Upper lobe of left lung (tissue), 4 donors: ENCODE measurements at regions not wholly inside any gene's neighbourhood (a gene's known extent, or its start where the extent isn't known, plus 50 kb on each side); places are given as distances from the start of the nearest gene placed in this dataset.

Experiments used
- EP300 ChIP-seq, 4 donors: sonication (generic); formaldehyde crosslinking; IDR thresholded peaks; one replicate each; pipeline ENCODE4 v1.5.1; 2017; ENCODE audit warnings: antibody characterized with exemption in 4 of 4, control low read depth in 2 of 4
- POLR2AphosphoS5 ChIP-seq, 2 donors: sonication (generic); formaldehyde crosslinking; IDR thresholded peaks; one replicate each; pipeline ENCODE4 v1.5.1; 2017; ENCODE audit warnings: antibody characterized with exemption in 2 of 2

DNA sequence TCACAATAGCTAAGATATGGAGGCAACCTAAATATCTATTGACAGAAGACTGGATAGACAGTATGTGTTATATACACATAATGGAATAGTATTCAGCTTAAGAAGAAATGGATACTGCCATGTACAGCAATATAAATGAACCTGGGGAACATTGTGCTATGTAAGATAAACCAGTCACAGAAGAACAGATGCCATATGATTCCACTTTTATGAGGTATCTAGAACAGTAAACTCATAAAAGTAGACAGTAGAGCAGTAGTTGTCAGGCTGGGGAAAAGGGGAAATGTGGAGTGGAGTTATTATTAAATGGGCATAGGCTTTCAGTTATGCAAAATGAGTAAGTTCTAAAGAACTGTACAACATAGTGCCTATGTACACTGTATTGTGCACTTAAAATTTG is 1055.7 kb upstream of the TMEFF2 start:
- no peak for TF ChIP-seq EP300 (IDR thresholded peaks at IDR 0.05)
- no peak for TF ChIP-seq POLR2AphosphoS5 (IDR thresholded peaks at IDR 0.05)
